ENCODE measurements at regions not wholly inside any gene's neighbourhood (a gene's known extent, or its start where the extent isn't known, plus 50 kb on each side); places are given as distances from the start of the nearest gene placed in this dataset.

DNA sequence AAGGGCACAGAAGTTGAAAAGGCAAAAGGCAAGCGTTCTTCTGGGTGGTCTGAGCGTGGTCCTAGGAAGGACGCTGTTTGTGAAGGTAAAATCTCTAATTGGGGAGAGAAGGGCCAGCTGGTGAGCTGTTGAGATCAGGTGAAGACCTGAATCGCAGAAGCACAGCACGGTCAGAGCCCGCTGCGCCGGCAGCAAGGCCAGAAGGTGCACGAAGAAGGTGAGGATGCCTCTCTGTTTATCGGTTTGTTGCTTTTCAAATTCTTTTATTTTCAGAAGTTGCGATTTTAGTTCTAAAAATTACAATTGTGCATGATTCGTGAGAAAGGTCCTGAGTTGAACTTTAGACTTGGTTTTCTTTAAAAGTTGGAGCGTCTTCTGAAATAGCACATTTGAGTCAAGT lies 247.8 kb upstream of the FOXK1 start:
- TF ChIP-seq POLR2AphosphoS5 (IDR thresholded peaks at IDR 0.05; ENCODE audit: borderline replicate concordance, low read depth, low read length) (no peak), EZH2 (IDR thresholded peaks at IDR 0.05) (no peak), FOXP2 (optimal IDR thresholded peaks at IDR 0.05; ENCODE audit: control extremely low read depth, extremely low read length, insufficient read depth) (no peak)

All from SK-N-MC (cell line).